WTC11 (cell line): ENCODE measurements at regions not wholly inside any gene's neighbourhood (a gene's known extent, or its start where the extent isn't known, plus 50 kb on each side); places are given as distances from the start of the nearest gene placed in this dataset.

ENCODE experiments used
- ELF4 ChIP-seq: sonication (generic); formaldehyde crosslinking; IDR thresholded peaks from 2 replicates; pipeline ENCODE4 v1.8.1; 2022; ENCODE audit warnings: low read depth, mild to moderate bottlenecking, moderate library complexity, missing genetic modification reagents
- JUN ChIP-seq: sonication (generic); formaldehyde crosslinking; IDR thresholded peaks from 2 replicates; pipeline ENCODE4 v1.8.0; 2023; ENCODE audit warnings: mild to moderate bottlenecking, missing genetic modification reagents
- MXD4 ChIP-seq: fragments of 250-450 bp; sonication (Bioruptor Pico); IDR thresholded peaks from 2 replicates; pipeline ENCODE4 v1.8.0; 2021; ENCODE audit warnings: mild to moderate bottlenecking, moderate library complexity, borderline replicate concordance
- NR2C2 ChIP-seq: sonication (generic); formaldehyde crosslinking; IDR thresholded peaks from 2 replicates; pipeline ENCODE4 v1.8.0; 2022; ENCODE audit warnings: mild to moderate bottlenecking, missing genetic modification reagents
- SP1 ChIP-seq: sonication (generic); formaldehyde crosslinking; conservative IDR thresholded peaks from 2 replicates; pipeline ENCODE4 v1.8.1; 2022; ENCODE audit warnings: missing genetic modification reagents
- ZNF138 ChIP-seq: sonication (generic); formaldehyde crosslinking; conservative IDR thresholded peaks from 2 replicates; pipeline ENCODE4 v1.8.1; 2022; ENCODE audit warnings: mild to moderate bottlenecking, moderate library complexity, missing genetic modification reagents
- ZNF671 ChIP-seq: fragments of 250-450 bp; sonication (Bioruptor Pico); IDR thresholded peaks from 2 replicates; pipeline ENCODE4 v1.8.0; 2021; ENCODE audit warnings: mild to moderate bottlenecking
- TF ChIP-seq, protein P1 (sequence below): sonication (generic); formaldehyde crosslinking; IDR thresholded peaks from 2 replicates; pipeline ENCODE4 v1.8.1; 2023; ENCODE audit warnings: mild to moderate bottlenecking, missing genetic modification reagents, moderate library complexity
- TF ChIP-seq, protein P2 (sequence below): fragments of 200-600 bp; IDR thresholded peaks from 2 replicates; pipeline ENCODE4 v1.8.0; 2022; ENCODE audit warnings: antibody characterized with exemption
- TF ChIP-seq, protein P3 (sequence below): sonication (generic); formaldehyde crosslinking; IDR thresholded peaks from 2 replicates; pipeline ENCODE4 v1.8.0; 2022; ENCODE audit warnings: mild to moderate bottlenecking, missing genetic modification reagents
- TF ChIP-seq, protein P4 (sequence below): sonication (generic); formaldehyde crosslinking; IDR thresholded peaks from 2 replicates; pipeline ENCODE4 v1.8.1; 2023; ENCODE audit warnings: mild to moderate bottlenecking, missing genetic modification reagents, moderate library complexity
- TF ChIP-seq, protein P5 (sequence below): sonication (generic); formaldehyde crosslinking; IDR thresholded peaks from 2 replicates; pipeline ENCODE4 v1.8.0; 2023; ENCODE audit warnings: missing genetic modification reagents

DNA sequence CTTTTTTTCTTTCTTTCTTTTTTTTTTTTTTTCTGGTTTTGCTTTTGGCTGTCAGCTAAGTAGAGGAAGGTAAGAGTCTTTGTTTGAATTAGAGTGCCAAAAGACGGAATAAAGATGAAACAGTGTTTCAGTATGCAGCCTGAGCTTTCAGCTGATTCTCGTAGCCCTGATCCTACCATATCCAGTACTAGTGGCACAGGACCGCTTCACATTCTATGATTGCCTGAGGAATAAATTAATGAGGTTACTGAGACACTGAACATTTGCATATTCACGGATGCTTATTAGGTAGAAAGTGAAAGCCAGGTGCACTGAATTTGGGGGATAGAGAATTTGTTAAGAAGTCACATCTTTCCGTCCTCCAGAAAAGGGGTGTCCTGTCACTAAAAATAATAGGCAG lies 421.5 kb upstream of the POU3F3 start:
- TF ChIP-seq SP1 (CRISPR knock-in tag) (no peak), JUN (CRISPR knock-in tag) (no peak), ZNF138 (CRISPR knock-in tag) (no peak), NR2C2 (CRISPR knock-in tag) (no peak), ZNF671 (CRISPR knock-in tag) (no peak), MXD4 (CRISPR knock-in tag) (no peak), ELF4 (CRISPR knock-in tag) (no peak)
- TF ChIP-seq, protein P1, sequence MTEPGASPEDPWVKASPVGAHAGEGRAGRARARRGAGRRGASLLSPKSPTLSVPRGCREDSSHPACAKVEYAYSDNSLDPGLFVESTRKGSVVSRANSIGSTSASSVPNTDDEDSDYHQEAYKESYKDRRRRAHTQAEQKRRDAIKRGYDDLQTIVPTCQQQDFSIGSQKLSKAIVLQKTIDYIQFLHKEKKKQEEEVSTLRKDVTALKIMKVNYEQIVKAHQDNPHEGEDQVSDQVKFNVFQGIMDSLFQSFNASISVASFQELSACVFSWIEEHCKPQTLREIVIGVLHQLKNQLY (CRISPR knock-in tag) = no peak
- TF ChIP-seq, protein P2, sequence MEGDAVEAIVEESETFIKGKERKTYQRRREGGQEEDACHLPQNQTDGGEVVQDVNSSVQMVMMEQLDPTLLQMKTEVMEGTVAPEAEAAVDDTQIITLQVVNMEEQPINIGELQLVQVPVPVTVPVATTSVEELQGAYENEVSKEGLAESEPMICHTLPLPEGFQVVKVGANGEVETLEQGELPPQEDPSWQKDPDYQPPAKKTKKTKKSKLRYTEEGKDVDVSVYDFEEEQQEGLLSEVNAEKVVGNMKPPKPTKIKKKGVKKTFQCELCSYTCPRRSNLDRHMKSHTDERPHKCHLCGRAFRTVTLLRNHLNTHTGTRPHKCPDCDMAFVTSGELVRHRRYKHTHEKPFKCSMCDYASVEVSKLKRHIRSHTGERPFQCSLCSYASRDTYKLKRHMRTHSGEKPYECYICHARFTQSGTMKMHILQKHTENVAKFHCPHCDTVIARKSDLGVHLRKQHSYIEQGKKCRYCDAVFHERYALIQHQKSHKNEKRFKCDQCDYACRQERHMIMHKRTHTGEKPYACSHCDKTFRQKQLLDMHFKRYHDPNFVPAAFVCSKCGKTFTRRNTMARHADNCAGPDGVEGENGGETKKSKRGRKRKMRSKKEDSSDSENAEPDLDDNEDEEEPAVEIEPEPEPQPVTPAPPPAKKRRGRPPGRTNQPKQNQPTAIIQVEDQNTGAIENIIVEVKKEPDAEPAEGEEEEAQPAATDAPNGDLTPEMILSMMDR = no peak
- TF ChIP-seq, protein P3, sequence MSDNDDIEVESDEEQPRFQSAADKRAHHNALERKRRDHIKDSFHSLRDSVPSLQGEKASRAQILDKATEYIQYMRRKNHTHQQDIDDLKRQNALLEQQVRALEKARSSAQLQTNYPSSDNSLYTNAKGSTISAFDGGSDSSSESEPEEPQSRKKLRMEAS = no peak
- TF ChIP-seq, protein P4, sequence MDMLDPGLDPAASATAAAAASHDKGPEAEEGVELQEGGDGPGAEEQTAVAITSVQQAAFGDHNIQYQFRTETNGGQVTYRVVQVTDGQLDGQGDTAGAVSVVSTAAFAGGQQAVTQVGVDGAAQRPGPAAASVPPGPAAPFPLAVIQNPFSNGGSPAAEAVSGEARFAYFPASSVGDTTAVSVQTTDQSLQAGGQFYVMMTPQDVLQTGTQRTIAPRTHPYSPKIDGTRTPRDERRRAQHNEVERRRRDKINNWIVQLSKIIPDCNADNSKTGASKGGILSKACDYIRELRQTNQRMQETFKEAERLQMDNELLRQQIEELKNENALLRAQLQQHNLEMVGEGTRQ = no peak
- TF ChIP-seq, protein P5, sequence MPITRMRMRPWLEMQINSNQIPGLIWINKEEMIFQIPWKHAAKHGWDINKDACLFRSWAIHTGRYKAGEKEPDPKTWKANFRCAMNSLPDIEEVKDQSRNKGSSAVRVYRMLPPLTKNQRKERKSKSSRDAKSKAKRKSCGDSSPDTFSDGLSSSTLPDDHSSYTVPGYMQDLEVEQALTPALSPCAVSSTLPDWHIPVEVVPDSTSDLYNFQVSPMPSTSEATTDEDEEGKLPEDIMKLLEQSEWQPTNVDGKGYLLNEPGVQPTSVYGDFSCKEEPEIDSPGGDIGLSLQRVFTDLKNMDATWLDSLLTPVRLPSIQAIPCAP = no peak
